ENCODE measurements at regions not wholly inside any gene's neighbourhood (a gene's known extent, or its start where the extent isn't known, plus 50 kb on each side); places are given as distances from the start of the nearest gene placed in this dataset.

GRCh38 chr1:234750922-234751627 lies 141.1 kb upstream of the IRF2BP2 start (continued):
- no peak for TF ChIP-seq SMAD4 (CRISPR knock-in tag; conservative IDR thresholded peaks at IDR 0.05)
- TF ChIP-seq FOXP4 (CRISPR knock-in tag; IDR thresholded peaks at IDR 0.05; ENCODE audit: borderline replicate concordance), result no peak
- no peak for TF ChIP-seq RBFOX2 (IDR thresholded peaks at IDR 0.05; ENCODE audit: low read depth, low read length)

- H3K27me3 ChIP-seq (ENCODE audit: control insufficient read depth in 2 of 2, insufficient read depth in 2 of 2, low read length in 2 of 2), result no peaks in the 10 kb centered on the region
- ChIA-PET POLR2A (no interaction called here), CTCF (ENCODE audit: low intra/inter-chr PET ratio) (no interaction called here)
- no peak overlapping the region for H3K4me2 ChIP-seq (ENCODE audit: insufficient read depth, low read length)
- H3K9me3 ChIP-seq (replicated peaks; ENCODE audit: control insufficient read depth, insufficient read depth, low read depth, low read length), result no peaks in the 10 kb centered on the region
- H4K20me1 ChIP-seq (replicated peaks; ENCODE audit: control insufficient read depth, insufficient read depth, low read length), result no peaks in the 10 kb centered on the region
- no peak for DNase-seq (ENCODE audit: extremely low read depth in 1 of 4, low spot score in 3 of 4)
- peaks cover 11 to 39% of the 10 kb centered on the region in 2 experiments for H3K4me1 ChIP-seq (replicated peaks in 1 of 2; ENCODE audit: control insufficient read depth in 2 of 2, insufficient read depth in 2 of 2, low read length in 2 of 2)
- intact Hi-C loops (cut with micrococcal nuclease) (no loop called here), in situ Hi-C loops (cut with MboI) (no loop called here)
- H3K36me3 ChIP-seq (ENCODE audit: control insufficient read depth, insufficient read depth, low read length), result no peaks in the 10 kb centered on the region
- H3K9me1 ChIP-seq (ENCODE audit: control insufficient read depth, insufficient read depth, low read length), result no peaks in the 10 kb centered on the region
- no peak overlapping the region for H3K4me3 ChIP-seq
- BruUV-seq (replicated peaks), result no TSS peak
- no peak overlapping the region for H2AFZ ChIP-seq (ENCODE audit: low read depth, low read length)
- no peak overlapping the region for H3K9ac ChIP-seq (ENCODE audit: insufficient read depth in 1 of 2, low read depth in 2 of 2, low read length in 2 of 2)
- H3K27ac ChIP-seq (ENCODE audit: extremely low read depth, low read depth, low read length), result no peak overlapping the region
- WGBS (ENCODE audit: insufficient coverage, low coverage, missing lambda C conversion rate), result 56% methylated on average over 1 of the region's 1 CpG
- FAIRE-seq, result no peak
- H3K79me2 ChIP-seq (ENCODE audit: control insufficient read depth, insufficient read depth, low read length), result no peaks in the 10 kb centered on the region
- no peak for ATAC-seq
- TF ChIP-seq, protein P1, sequence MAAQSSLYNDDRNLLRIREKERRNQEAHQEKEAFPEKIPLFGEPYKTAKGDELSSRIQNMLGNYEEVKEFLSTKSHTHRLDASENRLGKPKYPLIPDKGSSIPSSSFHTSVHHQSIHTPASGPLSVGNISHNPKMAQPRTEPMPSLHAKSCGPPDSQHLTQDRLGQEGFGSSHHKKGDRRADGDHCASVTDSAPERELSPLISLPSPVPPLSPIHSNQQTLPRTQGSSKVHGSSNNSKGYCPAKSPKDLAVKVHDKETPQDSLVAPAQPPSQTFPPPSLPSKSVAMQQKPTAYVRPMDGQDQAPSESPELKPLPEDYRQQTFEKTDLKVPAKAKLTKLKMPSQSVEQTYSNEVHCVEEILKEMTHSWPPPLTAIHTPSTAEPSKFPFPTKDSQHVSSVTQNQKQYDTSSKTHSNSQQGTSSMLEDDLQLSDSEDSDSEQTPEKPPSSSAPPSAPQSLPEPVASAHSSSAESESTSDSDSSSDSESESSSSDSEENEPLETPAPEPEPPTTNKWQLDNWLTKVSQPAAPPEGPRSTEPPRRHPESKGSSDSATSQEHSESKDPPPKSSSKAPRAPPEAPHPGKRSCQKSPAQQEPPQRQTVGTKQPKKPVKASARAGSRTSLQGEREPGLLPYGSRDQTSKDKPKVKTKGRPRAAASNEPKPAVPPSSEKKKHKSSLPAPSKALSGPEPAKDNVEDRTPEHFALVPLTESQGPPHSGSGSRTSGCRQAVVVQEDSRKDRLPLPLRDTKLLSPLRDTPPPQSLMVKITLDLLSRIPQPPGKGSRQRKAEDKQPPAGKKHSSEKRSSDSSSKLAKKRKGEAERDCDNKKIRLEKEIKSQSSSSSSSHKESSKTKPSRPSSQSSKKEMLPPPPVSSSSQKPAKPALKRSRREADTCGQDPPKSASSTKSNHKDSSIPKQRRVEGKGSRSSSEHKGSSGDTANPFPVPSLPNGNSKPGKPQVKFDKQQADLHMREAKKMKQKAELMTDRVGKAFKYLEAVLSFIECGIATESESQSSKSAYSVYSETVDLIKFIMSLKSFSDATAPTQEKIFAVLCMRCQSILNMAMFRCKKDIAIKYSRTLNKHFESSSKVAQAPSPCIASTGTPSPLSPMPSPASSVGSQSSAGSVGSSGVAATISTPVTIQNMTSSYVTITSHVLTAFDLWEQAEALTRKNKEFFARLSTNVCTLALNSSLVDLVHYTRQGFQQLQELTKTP (IDR thresholded peaks at IDR 0.05; ENCODE audit: low read depth in 1 of 2, partially characterized antibody in 2 of 2), result no peak
- TF ChIP-seq DNMT1 (IDR thresholded peaks at IDR 0.05), result no peak
- peak; percentile 85 for TF ChIP-seq ZNF316 (IDR thresholded peaks at IDR 0.05)
- peak; percentile 24; the same call in 1 of the 2 replicates for TF ChIP-seq MAFK (IDR thresholded peaks at IDR 0.05; ENCODE audit: low read length)
- TF ChIP-seq SMAD1 (IDR thresholded peaks at IDR 0.05; ENCODE audit: low read depth, low read length, partially characterized antibody), result no peak
- TF ChIP-seq, protein P2, sequence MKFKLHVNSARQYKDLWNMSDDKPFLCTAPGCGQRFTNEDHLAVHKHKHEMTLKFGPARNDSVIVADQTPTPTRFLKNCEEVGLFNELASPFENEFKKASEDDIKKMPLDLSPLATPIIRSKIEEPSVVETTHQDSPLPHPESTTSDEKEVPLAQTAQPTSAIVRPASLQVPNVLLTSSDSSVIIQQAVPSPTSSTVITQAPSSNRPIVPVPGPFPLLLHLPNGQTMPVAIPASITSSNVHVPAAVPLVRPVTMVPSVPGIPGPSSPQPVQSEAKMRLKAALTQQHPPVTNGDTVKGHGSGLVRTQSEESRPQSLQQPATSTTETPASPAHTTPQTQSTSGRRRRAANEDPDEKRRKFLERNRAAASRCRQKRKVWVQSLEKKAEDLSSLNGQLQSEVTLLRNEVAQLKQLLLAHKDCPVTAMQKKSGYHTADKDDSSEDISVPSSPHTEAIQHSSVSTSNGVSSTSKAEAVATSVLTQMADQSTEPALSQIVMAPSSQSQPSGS (CRISPR knock-in tag; IDR thresholded peaks at IDR 0.05), result no peak
- TF ChIP-seq RBM39 (optimal IDR thresholded peaks at IDR 0.05; ENCODE audit: low read depth, low read length), result no peak
- no peak for TF ChIP-seq TAF9B (IDR thresholded peaks at IDR 0.05; ENCODE audit: partially characterized antibody)
- peak; percentile 66; the same call in 1 of the 2 replicates for TF ChIP-seq C11orf30 (IDR thresholded peaks at IDR 0.05; ENCODE audit: low read depth)
- TF ChIP-seq MAFG (tag; conservative IDR thresholded peaks at IDR 0.05), result peak; percentile 55
- TF ChIP-seq NFRKB (IDR thresholded peaks at IDR 0.05; ENCODE audit: low read depth), result no peak
- no peak for TF ChIP-seq FOXP1 (CRISPR knock-in tag; IDR thresholded peaks at IDR 0.05)
These were observed 138.7 kb upstream of the IRF2BP2 start for GRCh38 chr1:234748713-234749112.

All from K562 (cell line).